HEK293 (cell line): ENCODE measurements at regions not wholly inside any gene's neighbourhood (a gene's known extent, or its start where the extent isn't known, plus 50 kb on each side); places are given as distances from the start of the nearest gene placed in this dataset.
A peak's percentile ranks its signal among the peaks of the same experiment; 100 is the strongest.

Experiments used
- CTCF ChIA-PET: fragments of 350-600 bp; formaldehyde crosslinking; extraction: SDS; loops from one replicate; lab custom pipeline; 2021; ENCODE audit warnings: antibody characterized with exemption; lab: Yijun Ruan, JAX
- POLR2A ChIA-PET: fragments of 300-600 bp; formaldehyde crosslinking; extraction: SDS; loops from one replicate; lab custom pipeline; 2020; ENCODE audit warnings: antibody characterized with exemption, inconsistent platforms; lab: Yijun Ruan, JAX
- H3K27ac ChIP-seq: fragments of 200-500 bp; sonication (Bioruptor generic); 2 replicates; pipeline ENCODE4 v1.5.1; 2014; ENCODE audit warnings: low read depth, low read length, control low read depth, inconsistent platforms; ENCODE audit errors: extremely low read depth
- H3K36me3 ChIP-seq, 2 experiments: fragments of 200-500 bp in 1 of 2; sonication (Bioruptor generic) in 1 of 2; 1 replicate in 1 of 2; 2 replicates in 1 of 2; pipeline ENCODE4 v1.5.1; 2014 to 2017; ENCODE audit warnings: inconsistent platforms in 2 of 2, low read length in 2 of 2; ENCODE audit not compliant: control insufficient read depth in 2 of 2, insufficient read depth in 1 of 2
- H3K4me1 ChIP-seq: fragments of 200-500 bp; sonication (Bioruptor generic); 2 replicates; pipeline ENCODE4 v1.5.1; 2014; ENCODE audit warnings: mild to moderate bottlenecking, low read length, inconsistent platforms; ENCODE audit not compliant: control insufficient read depth, insufficient read depth
- H3K4me3 ChIP-seq: 2 replicates; pipeline ENCODE4 v1.5.1; 2011; ENCODE audit warnings: low read depth, mild to moderate bottlenecking, control low read depth, low read length, moderate library complexity
- H3K9me3 ChIP-seq: fragments of 200-500 bp; sonication (Bioruptor generic); 2 replicates; pipeline ENCODE4 v1.5.1; 2014; ENCODE audit warnings: low read depth, low read length, inconsistent platforms; ENCODE audit not compliant: control insufficient read depth, insufficient read depth
- SCRT2 ChIP-seq: fragments of 450-650 bp; formaldehyde crosslinking; IDR thresholded peaks from 2 replicates; pipeline ENCODE4 v1.5.1; 2016; ENCODE audit warnings: missing biosample characterization, missing genetic modification characterization
- ZBTB1 ChIP-seq: fragments of 450-650 bp; formaldehyde crosslinking; IDR thresholded peaks from 2 replicates; pipeline ENCODE4 v1.5.1; 2016; ENCODE audit warnings: missing biosample characterization, missing genetic modification characterization
- ZBTB48 ChIP-seq: fragments of 450-650 bp; formaldehyde crosslinking; IDR thresholded peaks from 2 replicates; pipeline ENCODE4 v1.5.1; 2016; ENCODE audit warnings: missing biosample characterization, missing genetic modification characterization
- ZEB2 ChIP-seq: fragments of 450-650 bp; formaldehyde crosslinking; IDR thresholded peaks from 2 replicates; pipeline ENCODE4 v1.5.1; 2016; ENCODE audit warnings: missing biosample characterization, missing genetic modification characterization
- ZNF157 ChIP-seq: fragments of 450-650 bp; formaldehyde crosslinking; IDR thresholded peaks from 2 replicates; pipeline ENCODE4 v1.5.1; 2016; ENCODE audit warnings: missing biosample characterization, missing genetic modification characterization
- ZNF174 ChIP-seq: fragments of 450-650 bp; formaldehyde crosslinking; IDR thresholded peaks from 2 replicates; pipeline ENCODE4 v1.5.0; 2017; ENCODE audit warnings: missing biosample characterization, mild to moderate bottlenecking, missing genetic modification characterization
- ZNF629 ChIP-seq: fragments of 450-650 bp; formaldehyde crosslinking; IDR thresholded peaks from 2 replicates; pipeline ENCODE4 v1.5.1; 2017; ENCODE audit warnings: missing biosample characterization, missing genetic modification characterization
- TF ChIP-seq, protein P1 (sequence below): fragments of 450-650 bp; formaldehyde crosslinking; IDR thresholded peaks from 2 replicates; pipeline ENCODE4 v1.5.1; 2016; ENCODE audit warnings: missing biosample characterization, missing genetic modification characterization, borderline replicate concordance
- TF ChIP-seq, protein P2 (sequence below): fragments of 450-650 bp; formaldehyde crosslinking; IDR thresholded peaks from 2 replicates; pipeline ENCODE4 v1.5.1; 2016; ENCODE audit warnings: missing biosample characterization, missing genetic modification characterization
- TF ChIP-seq, protein P3 (sequence below): fragments of 450-650 bp; IDR thresholded peaks from 2 replicates; pipeline ENCODE4 v1.5.1; 2018; ENCODE audit warnings: missing biosample characterization, mild to moderate bottlenecking, missing genetic modification characterization

DNA sequence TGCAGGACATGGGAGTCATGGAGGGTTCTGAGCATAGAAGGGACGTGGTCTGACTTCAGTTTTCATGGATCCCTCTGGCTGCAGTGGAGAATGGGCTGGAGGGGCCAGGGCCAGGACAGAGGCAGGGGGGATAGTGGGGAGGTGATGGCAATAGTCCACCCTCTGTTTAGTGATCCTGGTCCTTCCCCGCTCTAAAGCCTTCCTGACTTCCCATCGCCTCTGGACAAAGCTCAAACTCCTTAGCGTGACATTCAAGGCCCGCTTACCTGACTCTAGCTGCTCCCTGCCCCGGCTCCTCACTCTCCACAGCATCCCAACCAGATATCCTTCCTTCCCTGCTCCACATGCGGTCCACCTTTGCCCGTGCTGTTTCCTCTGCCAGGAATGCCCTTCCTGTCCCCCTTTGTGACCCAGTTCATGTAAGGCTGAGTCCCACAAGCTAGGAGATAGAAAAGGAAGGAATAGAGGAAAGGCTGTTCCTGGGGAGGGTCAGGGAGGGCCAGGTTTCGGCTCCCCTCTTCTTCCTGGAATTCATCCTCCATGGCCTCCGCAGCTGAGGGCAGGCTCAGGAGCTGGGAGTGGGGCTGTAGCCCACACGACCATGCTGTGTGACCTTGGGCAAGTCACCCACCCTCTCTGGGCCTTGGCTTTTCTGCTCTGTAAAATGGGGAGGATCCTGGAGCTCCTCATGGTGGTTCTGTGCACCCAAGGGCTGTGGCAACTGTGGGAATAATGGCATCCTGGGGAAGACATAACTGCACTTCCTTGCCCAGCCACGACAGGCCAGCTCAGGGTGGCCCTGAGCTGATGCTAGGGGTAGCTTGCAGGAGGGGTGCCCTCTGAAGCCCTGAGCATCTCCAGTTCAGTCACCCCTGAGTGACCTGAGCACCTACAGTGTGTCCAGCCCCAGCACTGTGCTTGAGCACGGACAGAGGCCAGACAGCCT lies 116.1 kb downstream of the CEBPB start (continued):
- TF ChIP-seq, protein P1, sequence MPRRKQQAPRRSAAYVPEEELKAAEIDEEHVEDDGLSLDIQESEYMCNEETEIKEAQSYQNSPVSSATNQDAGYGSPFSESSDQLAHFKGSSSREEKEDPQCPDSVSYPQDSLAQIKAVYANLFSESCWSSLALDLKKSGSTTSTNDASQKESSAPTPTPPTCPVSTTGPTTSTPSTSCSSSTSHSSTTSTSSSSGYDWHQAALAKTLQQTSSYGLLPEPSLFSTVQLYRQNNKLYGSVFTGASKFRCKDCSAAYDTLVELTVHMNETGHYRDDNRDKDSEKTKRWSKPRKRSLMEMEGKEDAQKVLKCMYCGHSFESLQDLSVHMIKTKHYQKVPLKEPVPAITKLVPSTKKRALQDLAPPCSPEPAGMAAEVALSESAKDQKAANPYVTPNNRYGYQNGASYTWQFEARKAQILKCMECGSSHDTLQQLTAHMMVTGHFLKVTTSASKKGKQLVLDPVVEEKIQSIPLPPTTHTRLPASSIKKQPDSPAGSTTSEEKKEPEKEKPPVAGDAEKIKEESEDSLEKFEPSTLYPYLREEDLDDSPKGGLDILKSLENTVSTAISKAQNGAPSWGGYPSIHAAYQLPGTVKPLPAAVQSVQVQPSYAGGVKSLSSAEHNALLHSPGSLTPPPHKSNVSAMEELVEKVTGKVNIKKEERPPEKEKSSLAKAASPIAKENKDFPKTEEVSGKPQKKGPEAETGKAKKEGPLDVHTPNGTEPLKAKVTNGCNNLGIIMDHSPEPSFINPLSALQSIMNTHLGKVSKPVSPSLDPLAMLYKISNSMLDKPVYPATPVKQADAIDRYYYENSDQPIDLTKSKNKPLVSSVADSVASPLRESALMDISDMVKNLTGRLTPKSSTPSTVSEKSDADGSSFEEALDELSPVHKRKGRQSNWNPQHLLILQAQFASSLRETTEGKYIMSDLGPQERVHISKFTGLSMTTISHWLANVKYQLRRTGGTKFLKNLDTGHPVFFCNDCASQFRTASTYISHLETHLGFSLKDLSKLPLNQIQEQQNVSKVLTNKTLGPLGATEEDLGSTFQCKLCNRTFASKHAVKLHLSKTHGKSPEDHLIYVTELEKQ (tag by site-specific recombination) = no peak

DNA sequence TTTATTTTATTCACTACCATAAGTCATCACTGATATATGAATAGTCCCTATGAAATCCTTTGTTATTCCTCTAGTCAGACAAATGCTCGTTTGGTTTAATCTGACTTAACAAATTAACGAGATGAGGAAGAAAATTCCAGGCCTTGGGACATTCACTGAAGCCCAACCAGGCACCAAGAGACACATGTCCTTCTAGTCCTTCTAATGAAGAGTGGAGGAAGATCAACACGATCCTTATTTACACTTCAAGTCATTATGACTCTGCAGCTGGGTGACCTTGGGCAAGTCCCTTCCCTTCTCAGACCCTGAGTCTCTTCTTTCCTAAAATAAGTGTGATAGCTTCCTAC lies 117.5 kb downstream of the CEBPB start:
- Histone ChIP-seq H3K36me3 (no peaks in the 10 kb centered on the region), H3K9me3 (no peaks in the 10 kb centered on the region), H3K27ac (no peak overlapping the region), H3K4me3 (no peak overlapping the region), H3K4me1 (no peaks in the 10 kb centered on the region)
- TF ChIP-seq SCRT2 (tag by site-specific recombination) (no peak), ZNF629 (no peak), ZNF174 (no peak), ZEB2 (tag by site-specific recombination) (no peak)
- TF ChIP-seq, protein P2, sequence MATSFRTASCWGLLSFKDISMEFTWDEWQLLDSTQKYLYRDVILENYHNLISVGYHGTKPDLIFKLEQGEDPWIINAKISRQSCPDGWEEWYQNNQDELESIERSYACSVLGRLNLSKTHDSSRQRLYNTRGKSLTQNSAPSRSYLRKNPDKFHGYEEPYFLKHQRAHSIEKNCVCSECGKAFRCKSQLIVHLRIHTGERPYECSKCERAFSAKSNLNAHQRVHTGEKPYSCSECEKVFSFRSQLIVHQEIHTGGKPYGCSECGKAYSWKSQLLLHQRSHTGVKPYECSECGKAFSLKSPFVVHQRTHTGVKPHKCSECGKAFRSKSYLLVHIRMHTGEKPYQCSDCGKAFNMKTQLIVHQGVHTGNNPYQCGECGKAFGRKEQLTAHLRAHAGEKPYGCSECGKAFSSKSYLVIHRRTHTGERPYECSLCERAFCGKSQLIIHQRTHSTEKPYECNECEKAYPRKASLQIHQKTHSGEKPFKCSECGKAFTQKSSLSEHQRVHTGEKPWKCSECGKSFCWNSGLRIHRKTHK (tag by site-specific recombination) = no peak
- TF ChIP-seq, protein P3, sequence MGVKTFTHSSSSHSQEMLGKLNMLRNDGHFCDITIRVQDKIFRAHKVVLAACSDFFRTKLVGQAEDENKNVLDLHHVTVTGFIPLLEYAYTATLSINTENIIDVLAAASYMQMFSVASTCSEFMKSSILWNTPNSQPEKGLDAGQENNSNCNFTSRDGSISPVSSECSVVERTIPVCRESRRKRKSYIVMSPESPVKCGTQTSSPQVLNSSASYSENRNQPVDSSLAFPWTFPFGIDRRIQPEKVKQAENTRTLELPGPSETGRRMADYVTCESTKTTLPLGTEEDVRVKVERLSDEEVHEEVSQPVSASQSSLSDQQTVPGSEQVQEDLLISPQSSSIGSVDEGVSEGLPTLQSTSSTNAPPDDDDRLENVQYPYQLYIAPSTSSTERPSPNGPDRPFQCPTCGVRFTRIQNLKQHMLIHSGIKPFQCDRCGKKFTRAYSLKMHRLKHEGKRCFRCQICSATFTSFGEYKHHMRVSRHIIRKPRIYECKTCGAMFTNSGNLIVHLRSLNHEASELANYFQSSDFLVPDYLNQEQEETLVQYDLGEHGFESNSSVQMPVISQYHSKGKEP (tag by site-specific recombination) = no peak
- POLR2A ChIA-PET = no interaction called here
- CTCF ChIA-PET = no interaction called here

DNA sequence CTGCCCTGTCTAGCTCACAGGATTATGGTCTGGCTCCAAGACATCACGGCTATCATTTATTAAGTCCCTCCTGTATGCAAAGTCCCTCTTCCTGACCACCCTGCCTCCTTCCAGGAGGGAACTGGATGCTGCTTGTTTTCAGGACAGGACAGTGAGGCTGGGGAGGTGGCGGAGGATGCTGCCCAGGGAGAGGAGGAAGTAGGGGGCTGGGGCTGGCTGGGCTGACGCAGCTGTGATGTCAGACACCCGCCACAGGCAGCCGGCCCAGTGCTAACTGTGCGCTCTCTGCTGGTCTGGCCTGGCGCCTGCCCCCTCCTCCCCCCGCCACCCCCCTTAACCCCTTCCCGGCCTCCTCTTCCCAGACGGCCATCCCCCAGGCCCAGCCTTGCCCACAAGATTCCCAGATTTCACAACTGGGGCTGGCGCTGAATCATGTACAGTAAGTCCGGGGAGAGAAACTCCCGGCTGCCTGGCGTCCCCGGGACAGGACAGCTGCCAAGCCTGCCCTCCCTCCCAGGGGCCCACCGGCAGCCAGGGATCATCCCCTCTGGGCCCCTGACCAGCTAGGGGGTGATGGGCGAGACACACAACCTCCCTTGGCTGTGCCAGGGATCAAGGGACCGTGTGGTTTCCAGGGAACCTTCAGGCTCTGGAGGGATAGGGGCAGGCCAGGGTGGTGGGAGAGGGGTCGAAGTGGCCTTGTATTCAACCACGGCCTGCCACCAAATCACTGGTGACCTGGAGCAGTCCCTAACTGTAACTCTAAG lies 118.1 kb downstream of the CEBPB start:
- H3K27ac ChIP-seq = no peak overlapping the region
- ChIA-PET CTCF (no interaction called here), POLR2A (no interaction called here)
- no peaks in the 10 kb centered on the region for H3K9me3 ChIP-seq
- no peaks in the 10 kb centered on the region for H3K4me1 ChIP-seq
- no peak overlapping the region for H3K4me3 ChIP-seq
- H3K36me3 ChIP-seq = no peaks in the 10 kb centered on the region
- TF ChIP-seq ZNF157 (tag by site-specific recombination) (no peak), ZBTB48 (peak; percentile 87)

DNA sequence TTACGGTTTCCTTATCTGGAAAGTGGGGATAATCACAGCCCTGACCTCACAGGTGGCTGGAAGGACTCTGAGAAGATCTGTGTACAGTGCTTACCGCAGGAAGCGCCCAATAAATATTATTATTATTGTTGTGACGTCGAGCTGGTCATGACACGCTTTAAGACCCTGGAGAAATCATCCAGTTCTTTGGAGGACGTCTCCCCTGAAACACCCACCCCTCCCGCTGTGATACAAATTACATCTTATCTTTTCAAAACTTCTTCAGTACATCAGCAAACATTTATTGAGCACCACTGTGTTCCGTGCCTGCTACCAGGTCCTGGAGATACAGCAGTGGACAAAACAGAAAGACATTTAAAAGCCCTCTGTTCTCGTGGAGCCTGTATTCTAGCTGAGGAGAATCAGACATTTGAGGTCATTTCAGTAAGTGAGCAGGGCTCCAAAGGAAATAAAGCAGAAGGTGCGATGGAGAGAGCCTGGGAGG lies 118.7 kb downstream of the CEBPB start:
- TF ChIP-seq ZBTB1 (tag by site-specific recombination) (no peak), ZBTB48 (peak; percentile 0; the same call in 1 of the 2 replicates)
- CTCF ChIA-PET = interaction anchor here (0.6 kb wide), 1 partner anchor 154 kb away, joined by 3 read pairs; no protein-coding TSS in a partner anchor
- Histone ChIP-seq H3K4me1 (no peaks in the 10 kb centered on the region), H3K4me3 (no peak overlapping the region), H3K36me3 (no peaks in the 10 kb centered on the region), H3K27ac (no peak overlapping the region), H3K9me3 (no peaks in the 10 kb centered on the region)
- POLR2A ChIA-PET = no interaction called here
